ENCODE measurements at regions not wholly inside any gene's neighbourhood (a gene's known extent, or its start where the extent isn't known, plus 50 kb on each side); places are given as distances from the start of the nearest gene placed in this dataset.

- no peaks in the 10 kb centered on the region for H3K79me2 ChIP-seq (ENCODE audit: control insufficient read depth, insufficient read depth, low read length, unreplicated experiment)
- H3K36me3 ChIP-seq (ENCODE audit: insufficient read depth, low read length) = no peaks in the 10 kb centered on the region
- H3K4me1 ChIP-seq (ENCODE audit: control insufficient read depth, insufficient read depth, low read length, unreplicated experiment) = no peaks in the 10 kb centered on the region
- no peaks in the 10 kb centered on the region for H3K27me3 ChIP-seq (ENCODE audit: insufficient read depth, low read length)
- no peak overlapping the region for H3K27ac ChIP-seq (ENCODE audit: low read depth, low read length)
- no peak overlapping the region for H2AFZ ChIP-seq (ENCODE audit: low read length, unreplicated experiment)
- no peak overlapping the region for H3K4me3 ChIP-seq (ENCODE audit: low read depth, low read length)
These were observed 200.0 kb downstream of the MANEA start for GRCh38 chr6:95777338-95777737.

DNA sequence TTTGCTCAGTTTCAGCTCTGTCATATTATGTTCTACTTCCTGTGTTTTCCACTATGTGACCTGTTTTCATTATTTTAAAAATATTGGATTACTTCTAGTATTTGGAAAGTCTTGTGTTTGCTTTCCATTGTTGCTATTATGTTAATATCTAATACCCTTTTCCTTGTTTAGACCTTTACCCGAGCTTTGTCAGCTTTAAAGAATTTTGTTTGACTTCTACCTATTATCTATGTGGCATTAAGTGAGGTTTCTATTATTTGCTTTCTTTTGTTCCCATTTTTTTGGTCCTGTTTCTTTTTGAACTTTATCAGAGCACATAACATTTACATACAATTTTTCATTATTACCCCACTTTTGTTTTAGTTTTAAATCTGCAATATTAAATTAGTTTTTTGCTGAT is 202.7 kb downstream of the MANEA start:
- no peak overlapping the region for H3K27ac ChIP-seq (ENCODE audit: low read depth, low read length)
- H2AFZ ChIP-seq (ENCODE audit: low read length, unreplicated experiment) = no peak overlapping the region
- H3K27me3 ChIP-seq (ENCODE audit: insufficient read depth, low read length) = no peaks in the 10 kb centered on the region
- no peak overlapping the region for H3K4me3 ChIP-seq (ENCODE audit: low read depth, low read length)
- H3K79me2 ChIP-seq (ENCODE audit: control insufficient read depth, insufficient read depth, low read length, unreplicated experiment) = no peaks in the 10 kb centered on the region
- no peaks in the 10 kb centered on the region for H3K36me3 ChIP-seq (ENCODE audit: insufficient read depth, low read length)
- no peaks in the 10 kb centered on the region for H3K4me1 ChIP-seq (ENCODE audit: control insufficient read depth, insufficient read depth, low read length, unreplicated experiment)

GRCh38 chr6:95784019-95784418 is 206.7 kb downstream of the MANEA start:
- Histone ChIP-seq H3K36me3 (ENCODE audit: insufficient read depth, low read length) (no peaks in the 10 kb centered on the region), H2AFZ (ENCODE audit: low read length, unreplicated experiment) (no peak overlapping the region), H3K27me3 (ENCODE audit: insufficient read depth, low read length) (no peaks in the 10 kb centered on the region), H3K79me2 (ENCODE audit: control insufficient read depth, insufficient read depth, low read length, unreplicated experiment) (no peaks in the 10 kb centered on the region), H3K4me3 (ENCODE audit: low read depth, low read length) (no peak overlapping the region), H3K4me1 (ENCODE audit: control insufficient read depth, insufficient read depth, low read length, unreplicated experiment) (no peaks in the 10 kb centered on the region), H3K27ac (ENCODE audit: low read depth, low read length) (no peak overlapping the region)

DNA sequence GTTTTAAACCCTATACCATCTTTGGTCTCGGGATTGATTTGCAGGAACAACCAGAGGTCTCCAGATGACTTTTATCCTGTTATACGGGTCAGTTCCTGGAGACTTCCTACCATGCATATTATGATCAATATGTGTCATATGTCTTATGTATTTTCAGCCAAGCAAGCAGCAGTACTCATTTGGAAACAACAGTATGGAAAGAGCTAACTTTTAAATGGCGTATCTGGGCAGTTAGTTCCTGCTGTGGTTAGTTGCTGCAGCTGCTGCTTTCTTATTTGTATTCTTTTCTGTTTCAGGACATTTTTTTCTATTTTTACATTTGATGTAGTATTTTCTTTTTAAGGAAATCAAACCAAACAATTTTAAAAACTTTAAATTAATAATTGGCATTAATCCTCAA is 207.5 kb downstream of the MANEA start:
- no peak overlapping the region for H3K4me3 ChIP-seq (ENCODE audit: low read depth, low read length)
- H3K36me3 ChIP-seq (ENCODE audit: insufficient read depth, low read length) = no peaks in the 10 kb centered on the region
- no peak overlapping the region for H3K27ac ChIP-seq (ENCODE audit: low read depth, low read length)
- no peaks in the 10 kb centered on the region for H3K79me2 ChIP-seq (ENCODE audit: control insufficient read depth, insufficient read depth, low read length, unreplicated experiment)
- no peaks in the 10 kb centered on the region for H3K4me1 ChIP-seq (ENCODE audit: control insufficient read depth, insufficient read depth, low read length, unreplicated experiment)
- H2AFZ ChIP-seq (ENCODE audit: low read length, unreplicated experiment) = no peak overlapping the region
- no peaks in the 10 kb centered on the region for H3K27me3 ChIP-seq (ENCODE audit: insufficient read depth, low read length)

- H3K36me3 ChIP-seq (ENCODE audit: insufficient read depth, low read length) = no peaks in the 10 kb centered on the region
- no peaks in the 10 kb centered on the region for H3K27me3 ChIP-seq (ENCODE audit: insufficient read depth, low read length)
- H3K4me3 ChIP-seq (ENCODE audit: low read depth, low read length) = no peak overlapping the region
- H3K27ac ChIP-seq (ENCODE audit: low read depth, low read length) = no peak overlapping the region
- H3K79me2 ChIP-seq (ENCODE audit: control insufficient read depth, insufficient read depth, low read length, unreplicated experiment) = no peaks in the 10 kb centered on the region
- H2AFZ ChIP-seq (ENCODE audit: low read length, unreplicated experiment) = no peak overlapping the region
- H3K4me1 ChIP-seq (ENCODE audit: control insufficient read depth, insufficient read depth, low read length, unreplicated experiment) = no peaks in the 10 kb centered on the region
These were observed 208.4 kb downstream of the MANEA start for GRCh38 chr6:95785785-95786184.

GRCh38 chr6:95786802-95787201 is 209.5 kb downstream of the MANEA start:
- no peaks in the 10 kb centered on the region for H3K36me3 ChIP-seq (ENCODE audit: insufficient read depth, low read length)
- H3K27ac ChIP-seq (ENCODE audit: low read depth, low read length) = no peak overlapping the region
- no peak overlapping the region for H2AFZ ChIP-seq (ENCODE audit: low read length, unreplicated experiment)
- H3K27me3 ChIP-seq (ENCODE audit: insufficient read depth, low read length) = no peaks in the 10 kb centered on the region
- no peaks in the 10 kb centered on the region for H3K79me2 ChIP-seq (ENCODE audit: control insufficient read depth, insufficient read depth, low read length, unreplicated experiment)
- H3K4me1 ChIP-seq (ENCODE audit: control insufficient read depth, insufficient read depth, low read length, unreplicated experiment) = no peaks in the 10 kb centered on the region
- no peak overlapping the region for H3K4me3 ChIP-seq (ENCODE audit: low read depth, low read length)

- H3K27ac ChIP-seq (ENCODE audit: low read depth, low read length) = no peak overlapping the region
- H3K79me2 ChIP-seq (ENCODE audit: control insufficient read depth, insufficient read depth, low read length, unreplicated experiment) = no peaks in the 10 kb centered on the region
- no peaks in the 10 kb centered on the region for H3K27me3 ChIP-seq (ENCODE audit: insufficient read depth, low read length)
- no peaks in the 10 kb centered on the region for H3K36me3 ChIP-seq (ENCODE audit: insufficient read depth, low read length)
- no peak overlapping the region for H3K4me3 ChIP-seq (ENCODE audit: low read depth, low read length)
- no peak overlapping the region for H2AFZ ChIP-seq (ENCODE audit: low read length, unreplicated experiment)
- no peaks in the 10 kb centered on the region for H3K4me1 ChIP-seq (ENCODE audit: control insufficient read depth, insufficient read depth, low read length, unreplicated experiment)
These were observed 213.5 kb downstream of the MANEA start for GRCh38 chr6:95790787-95791186.

DNA sequence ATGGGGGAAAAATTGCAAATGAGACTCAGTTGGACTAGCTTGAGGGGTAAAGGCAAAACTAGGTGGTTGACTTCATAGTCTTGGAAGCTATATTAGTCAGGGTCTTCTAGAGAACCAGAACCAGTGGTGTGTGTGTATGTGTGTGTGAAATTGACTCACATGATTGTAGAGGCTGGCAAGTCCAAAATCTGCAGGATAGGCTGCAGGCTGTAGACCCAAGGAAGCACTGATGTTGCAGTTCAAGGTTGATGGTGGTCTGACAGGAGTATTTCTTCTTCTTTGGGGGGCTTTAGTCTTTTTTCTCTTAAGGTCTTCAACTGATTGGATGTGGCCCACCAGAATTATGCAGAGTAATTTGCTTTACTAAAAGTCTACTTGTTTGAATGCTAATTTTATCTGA is 217.4 kb downstream of the MANEA start:
- no peaks in the 10 kb centered on the region for H3K27me3 ChIP-seq (ENCODE audit: insufficient read depth, low read length)
- no peaks in the 10 kb centered on the region for H3K36me3 ChIP-seq (ENCODE audit: insufficient read depth, low read length)
- H3K4me3 ChIP-seq (ENCODE audit: low read depth, low read length) = no peak overlapping the region
- H3K27ac ChIP-seq (ENCODE audit: low read depth, low read length) = no peak overlapping the region
- no peaks in the 10 kb centered on the region for H3K4me1 ChIP-seq (ENCODE audit: control insufficient read depth, insufficient read depth, low read length, unreplicated experiment)
- no peak overlapping the region for H2AFZ ChIP-seq (ENCODE audit: low read length, unreplicated experiment)
- no peaks in the 10 kb centered on the region for H3K79me2 ChIP-seq (ENCODE audit: control insufficient read depth, insufficient read depth, low read length, unreplicated experiment)

- H3K36me3 ChIP-seq (ENCODE audit: insufficient read depth, low read length) = no peaks in the 10 kb centered on the region
- no peaks in the 10 kb centered on the region for H3K79me2 ChIP-seq (ENCODE audit: control insufficient read depth, insufficient read depth, low read length, unreplicated experiment)
- no peak overlapping the region for H3K4me3 ChIP-seq (ENCODE audit: low read depth, low read length)
- no peak overlapping the region for H3K27ac ChIP-seq (ENCODE audit: low read depth, low read length)
- no peaks in the 10 kb centered on the region for H3K4me1 ChIP-seq (ENCODE audit: control insufficient read depth, insufficient read depth, low read length, unreplicated experiment)
- no peaks in the 10 kb centered on the region for H3K27me3 ChIP-seq (ENCODE audit: insufficient read depth, low read length)
- H2AFZ ChIP-seq (ENCODE audit: low read length, unreplicated experiment) = no peak overlapping the region
These were observed 218.6 kb downstream of the MANEA start for GRCh38 chr6:95795927-95796326.

GRCh38 chr6:95797054-95797453 is 218.7 kb upstream of the FUT9 start:
- no peak overlapping the region for H2AFZ ChIP-seq (ENCODE audit: low read length, unreplicated experiment)
- no peaks in the 10 kb centered on the region for H3K36me3 ChIP-seq (ENCODE audit: insufficient read depth, low read length)
- H3K27me3 ChIP-seq (ENCODE audit: insufficient read depth, low read length) = no peaks in the 10 kb centered on the region
- no peak overlapping the region for H3K4me3 ChIP-seq (ENCODE audit: low read depth, low read length)
- no peaks in the 10 kb centered on the region for H3K79me2 ChIP-seq (ENCODE audit: control insufficient read depth, insufficient read depth, low read length, unreplicated experiment)
- H3K27ac ChIP-seq (ENCODE audit: low read depth, low read length) = no peak overlapping the region
- no peaks in the 10 kb centered on the region for H3K4me1 ChIP-seq (ENCODE audit: control insufficient read depth, insufficient read depth, low read length, unreplicated experiment)

- Histone ChIP-seq H3K27ac (ENCODE audit: low read depth, low read length) (no peak overlapping the region), H3K36me3 (ENCODE audit: insufficient read depth, low read length) (no peaks in the 10 kb centered on the region), H3K27me3 (ENCODE audit: insufficient read depth, low read length) (no peaks in the 10 kb centered on the region), H3K4me1 (ENCODE audit: control insufficient read depth, insufficient read depth, low read length, unreplicated experiment) (no peaks in the 10 kb centered on the region), H3K79me2 (ENCODE audit: control insufficient read depth, insufficient read depth, low read length, unreplicated experiment) (no peaks in the 10 kb centered on the region), H2AFZ (ENCODE audit: low read length, unreplicated experiment) (no peak overlapping the region), H3K4me3 (ENCODE audit: low read depth, low read length) (no peak overlapping the region)
These were observed 212.8 kb upstream of the FUT9 start for GRCh38 chr6:95802978-95803377.

DNA sequence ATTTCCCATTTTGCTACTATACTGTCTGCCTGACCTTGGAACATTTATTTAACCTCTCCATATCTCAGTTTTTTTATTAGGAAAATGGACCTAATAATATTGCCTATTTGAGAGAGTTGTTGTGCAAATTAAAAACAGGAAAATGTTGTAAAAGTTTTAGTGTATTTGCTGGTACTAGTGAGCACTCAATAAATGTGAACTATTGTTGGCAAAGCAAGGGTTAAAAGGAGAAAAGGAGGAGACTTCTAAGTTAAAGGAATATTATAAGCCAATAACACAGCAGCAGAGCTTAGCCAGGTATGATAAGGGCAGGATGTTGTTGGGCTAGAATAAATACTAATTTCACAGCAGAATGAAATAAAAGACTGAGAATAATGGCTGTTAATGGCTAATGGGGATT is 211.9 kb upstream of the FUT9 start:
- Histone ChIP-seq H3K79me2 (ENCODE audit: control insufficient read depth, insufficient read depth, low read length, unreplicated experiment) (no peaks in the 10 kb centered on the region), H3K4me3 (ENCODE audit: low read depth, low read length) (no peak overlapping the region), H2AFZ (ENCODE audit: low read length, unreplicated experiment) (no peak overlapping the region), H3K36me3 (ENCODE audit: insufficient read depth, low read length) (no peaks in the 10 kb centered on the region), H3K4me1 (ENCODE audit: control insufficient read depth, insufficient read depth, low read length, unreplicated experiment) (no peaks in the 10 kb centered on the region), H3K27ac (ENCODE audit: low read depth, low read length) (no peak overlapping the region), H3K27me3 (ENCODE audit: insufficient read depth, low read length) (no peaks in the 10 kb centered on the region)
